ENCODE measurements at regions not wholly inside any gene's neighbourhood (a gene's known extent, or its start where the extent isn't known, plus 50 kb on each side); places are given as distances from the start of the nearest gene placed in this dataset.

DNA sequence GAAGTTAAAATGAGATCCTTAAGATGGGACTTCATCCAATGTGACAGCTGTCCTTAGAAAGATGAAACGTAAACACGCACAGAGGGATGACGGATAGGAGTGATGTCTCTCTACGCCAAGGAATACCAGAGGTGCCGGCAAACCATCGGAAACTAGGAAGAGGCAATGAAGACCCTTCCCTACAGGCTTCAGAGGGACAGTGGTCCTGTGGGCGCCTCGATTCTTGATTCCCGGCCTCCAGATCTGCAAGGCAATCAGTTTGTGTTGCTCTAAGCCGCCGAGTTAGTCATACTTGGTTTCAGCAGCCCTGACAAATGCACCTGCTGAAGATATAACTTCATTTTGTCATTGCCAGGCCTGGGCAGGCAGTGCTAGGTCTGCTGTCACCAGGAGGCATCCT is 1455.1 kb downstream of the TBC1D22A start:
- RAD21 ChIA-PET (ENCODE audit: low non-redundant PET in 1 of 2, low total read pairs in 2 of 2, uncharacterized antibody in 2 of 2, unreplicated experiment in 2 of 2) = no interaction called here
- Histone ChIP-seq H3K27ac (ENCODE audit: low read depth, low read length) (no peak overlapping the region), H3K36me3 (ENCODE audit: control insufficient read depth in 1 of 2, insufficient read depth in 2 of 2, low read length in 2 of 2) (no peaks in the 10 kb centered on the region), H3K9me3 (ENCODE audit: control insufficient read depth in 1 of 2, insufficient read depth in 1 of 2, low read depth in 1 of 2, low read length in 2 of 2) (peaks cover 4% of the 10 kb centered on the region in 2 experiments; a peak in 2 of 4 replicates), H3K4me2 (ENCODE audit: low read length) (no peak overlapping the region), H3K4me3 (replicated peaks in 1 of 2; ENCODE audit: low read depth in 1 of 2, low read length in 2 of 2) (no peak overlapping the region), H3K9me2 (ENCODE audit: insufficient read depth) (no peaks in the 10 kb centered on the region), H2AFZ (ENCODE audit: low read depth, low read length, poor library complexity, severe bottlenecking) (no peak overlapping the region), H3K4me1 (ENCODE audit: control insufficient read depth in 1 of 2, insufficient read depth in 2 of 2, low read length in 2 of 2) (no peaks in the 10 kb centered on the region), H4K20me1 (ENCODE audit: insufficient read depth) (no peaks in the 10 kb centered on the region), H3K79me2 (ENCODE audit: insufficient read depth, low read length) (no peaks in the 10 kb centered on the region), H3K27me3 (ENCODE audit: insufficient read depth, low read length) (peaks cover 7% of the 10 kb centered on the region; the same call in 1 of the 2 replicates), H3K9ac (ENCODE audit: low read length) (no peak overlapping the region)
- BruUV-seq (replicated peaks) = no TSS peak
- CTCF ChIA-PET = no interaction called here
- intact Hi-C loops (cut with micrococcal nuclease) = no loop called here
- DNase-seq (ENCODE audit: low read depth, low spot score) (no peak), ATAC-seq (no peak)
- TF ChIP-seq SRF (IDR thresholded peaks at IDR 0.05; ENCODE audit: low read depth) = no peak
- TF ChIP-seq, protein P1, sequence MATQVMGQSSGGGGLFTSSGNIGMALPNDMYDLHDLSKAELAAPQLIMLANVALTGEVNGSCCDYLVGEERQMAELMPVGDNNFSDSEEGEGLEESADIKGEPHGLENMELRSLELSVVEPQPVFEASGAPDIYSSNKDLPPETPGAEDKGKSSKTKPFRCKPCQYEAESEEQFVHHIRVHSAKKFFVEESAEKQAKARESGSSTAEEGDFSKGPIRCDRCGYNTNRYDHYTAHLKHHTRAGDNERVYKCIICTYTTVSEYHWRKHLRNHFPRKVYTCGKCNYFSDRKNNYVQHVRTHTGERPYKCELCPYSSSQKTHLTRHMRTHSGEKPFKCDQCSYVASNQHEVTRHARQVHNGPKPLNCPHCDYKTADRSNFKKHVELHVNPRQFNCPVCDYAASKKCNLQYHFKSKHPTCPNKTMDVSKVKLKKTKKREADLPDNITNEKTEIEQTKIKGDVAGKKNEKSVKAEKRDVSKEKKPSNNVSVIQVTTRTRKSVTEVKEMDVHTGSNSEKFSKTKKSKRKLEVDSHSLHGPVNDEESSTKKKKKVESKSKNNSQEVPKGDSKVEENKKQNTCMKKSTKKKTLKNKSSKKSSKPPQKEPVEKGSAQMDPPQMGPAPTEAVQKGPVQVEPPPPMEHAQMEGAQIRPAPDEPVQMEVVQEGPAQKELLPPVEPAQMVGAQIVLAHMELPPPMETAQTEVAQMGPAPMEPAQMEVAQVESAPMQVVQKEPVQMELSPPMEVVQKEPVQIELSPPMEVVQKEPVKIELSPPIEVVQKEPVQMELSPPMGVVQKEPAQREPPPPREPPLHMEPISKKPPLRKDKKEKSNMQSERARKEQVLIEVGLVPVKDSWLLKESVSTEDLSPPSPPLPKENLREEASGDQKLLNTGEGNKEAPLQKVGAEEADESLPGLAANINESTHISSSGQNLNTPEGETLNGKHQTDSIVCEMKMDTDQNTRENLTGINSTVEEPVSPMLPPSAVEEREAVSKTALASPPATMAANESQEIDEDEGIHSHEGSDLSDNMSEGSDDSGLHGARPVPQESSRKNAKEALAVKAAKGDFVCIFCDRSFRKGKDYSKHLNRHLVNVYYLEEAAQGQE (IDR thresholded peaks at IDR 0.05; ENCODE audit: low read depth) = no peak
- TF ChIP-seq RAD21 (IDR thresholded peaks at IDR 0.05; ENCODE audit: low read depth) = no peak
- no peak for TF ChIP-seq TCF7L2 (IDR thresholded peaks at IDR 0.05; ENCODE audit: borderline replicate concordance, extremely low read depth, insufficient read depth, insufficient read length)
- TF ChIP-seq, protein P2, sequence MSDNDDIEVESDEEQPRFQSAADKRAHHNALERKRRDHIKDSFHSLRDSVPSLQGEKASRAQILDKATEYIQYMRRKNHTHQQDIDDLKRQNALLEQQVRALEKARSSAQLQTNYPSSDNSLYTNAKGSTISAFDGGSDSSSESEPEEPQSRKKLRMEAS (IDR thresholded peaks at IDR 0.05) = no peak
- TF ChIP-seq FOSL1 (IDR thresholded peaks at IDR 0.05; ENCODE audit: low read depth) = no peak
- TF ChIP-seq, protein P3, sequence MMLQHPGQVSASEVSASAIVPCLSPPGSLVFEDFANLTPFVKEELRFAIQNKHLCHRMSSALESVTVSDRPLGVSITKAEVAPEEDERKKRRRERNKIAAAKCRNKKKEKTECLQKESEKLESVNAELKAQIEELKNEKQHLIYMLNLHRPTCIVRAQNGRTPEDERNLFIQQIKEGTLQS (IDR thresholded peaks at IDR 0.05) = no peak
- no peak for TF ChIP-seq EGR1 (IDR thresholded peaks at IDR 0.05; ENCODE audit: low read depth)
- no peak for TF ChIP-seq POLR2A (IDR thresholded peaks at IDR 0.05; ENCODE audit: borderline replicate concordance, extremely low read depth, insufficient read depth, insufficient read length)
- POLR2A ChIA-PET = no interaction called here
